GM12892 (cell line): ENCODE measurements at regions not wholly inside any gene's neighbourhood (a gene's known extent, or its start where the extent isn't known, plus 50 kb on each side); places are given as distances from the start of the nearest gene placed in this dataset.

Source experiments
- DNase-seq: peaks from one replicate; pipeline ENCODE4 v3.0.0; 2011; ENCODE audit not compliant: insufficient read length
- FAIRE-seq: peaks from 2 replicates; lab custom pipeline; 2011; peaks lifted over from hg19 to GRCh38; lab: Jason Lieb, UNC
- POLR2A ChIP-seq: IDR thresholded peaks from 2 replicates; pipeline ENCODE4 v1.6.1; 2011; ENCODE audit warnings: low read depth, low read length, control low read depth
- POLR2AphosphoS5 ChIP-seq: IDR thresholded peaks from 2 replicates; pipeline ENCODE4 v1.6.1; 2011; ENCODE audit warnings: low read depth, low read length, control low read depth
- TAF1 ChIP-seq: IDR thresholded peaks from 2 replicates; pipeline ENCODE4 v1.6.1; 2011; ENCODE audit warnings: low read depth, mild to moderate bottlenecking, control low read depth, low read length, borderline replicate concordance

- no peak for DNase-seq
- TF ChIP-seq POLR2A = no peak
- no peak for TF ChIP-seq TAF1
- no peak for TF ChIP-seq POLR2AphosphoS5
- FAIRE-seq = no peak
Measured at GRCh38 chr21:19842601-19843000, 1155.6 kb upstream of the NCAM2 start.

GRCh38 chr21:19844334-19844733, 1153.9 kb upstream of the NCAM2 start:
- no peak for DNase-seq

GRCh38 chr21:19850157-19850556, 1148.1 kb upstream of the NCAM2 start:
- FAIRE-seq (no peak), DNase-seq (no peak)
- no peak for TF ChIP-seq POLR2A
- TF ChIP-seq TAF1 = no peak
- no peak for TF ChIP-seq POLR2AphosphoS5

More at GRCh38 chr21:19844334-19844733, 1153.9 kb upstream of the NCAM2 start:
- FAIRE-seq = no peak
- TF ChIP-seq POLR2AphosphoS5 (no peak), POLR2A (no peak), TAF1 (no peak)

- DNase-seq (no peak), FAIRE-seq (no peak)
- TF ChIP-seq TAF1 (no peak), POLR2AphosphoS5 (no peak), POLR2A (no peak)
Measured at GRCh38 chr21:19853061-19853460, 1145.1 kb upstream of the NCAM2 start.

- no peak for FAIRE-seq
- TF ChIP-seq POLR2A (no peak), POLR2AphosphoS5 (no peak), TAF1 (no peak)
- no peak for DNase-seq
Measured at GRCh38 chr21:19853709-19854575, 1144.3 kb upstream of the NCAM2 start.

GRCh38 chr21:19855522-19855921, 1142.7 kb upstream of the NCAM2 start:
- no peak for DNase-seq
- no peak for TF ChIP-seq POLR2AphosphoS5
- TF ChIP-seq POLR2A = no peak
- no peak for TF ChIP-seq TAF1
- no peak for FAIRE-seq

GRCh38 chr21:19864476-19864875, 1133.7 kb upstream of the NCAM2 start:
- FAIRE-seq = no peak
- no peak for TF ChIP-seq TAF1
- no peak for TF ChIP-seq POLR2AphosphoS5
- no peak for TF ChIP-seq POLR2A
- DNase-seq = no peak

GRCh38 chr21:19870682-19871081, 1127.5 kb upstream of the NCAM2 start:
- TF ChIP-seq POLR2AphosphoS5 (no peak), TAF1 (no peak), POLR2A (no peak)
- FAIRE-seq = no peak

GRCh38 chr21:19874521-19874920, 1123.7 kb upstream of the NCAM2 start:
- TF ChIP-seq POLR2A (no peak), POLR2AphosphoS5 (no peak), TAF1 (no peak)
- DNase-seq = no peak
- FAIRE-seq = no peak

More at GRCh38 chr21:19870682-19871081, 1127.5 kb upstream of the NCAM2 start:
- no peak for DNase-seq

- TF ChIP-seq TAF1 (no peak), POLR2A (no peak), POLR2AphosphoS5 (no peak)
- DNase-seq (no peak), FAIRE-seq (no peak)
Measured at GRCh38 chr21:19878133-19878532, 1120.1 kb upstream of the NCAM2 start.

GRCh38 chr21:19899645-19900044, 1098.6 kb upstream of the NCAM2 start:
- TF ChIP-seq POLR2AphosphoS5 (no peak), TAF1 (no peak)
- FAIRE-seq (no peak), DNase-seq (no peak)

GRCh38 chr21:19900149-19900548, 1098.1 kb upstream of the NCAM2 start:
- FAIRE-seq (no peak), DNase-seq (no peak)
- TF ChIP-seq POLR2A = no peak
- no peak for TF ChIP-seq POLR2AphosphoS5
- no peak for TF ChIP-seq TAF1
